GM18511 (cell line): ENCODE measurements at regions not wholly inside any gene's neighbourhood (a gene's known extent, or its start where the extent isn't known, plus 50 kb on each side); places are given as distances from the start of the nearest gene placed in this dataset.
"Not testable (repeated sequence)": the region's sequence is repeated elsewhere in the genome, so short reads cannot be mapped to it uniquely, and the experiment has no call there.

ENCODE experiments used
- ATAC-seq: cut with Tn5 transposase; IDR thresholded peaks from one replicate; pipeline ENCODE4 v1.9.1; 2021; ENCODE audit warnings: mild to moderate bottlenecking, moderate library complexity; ENCODE audit not compliant: unreplicated experiment

DNA sequence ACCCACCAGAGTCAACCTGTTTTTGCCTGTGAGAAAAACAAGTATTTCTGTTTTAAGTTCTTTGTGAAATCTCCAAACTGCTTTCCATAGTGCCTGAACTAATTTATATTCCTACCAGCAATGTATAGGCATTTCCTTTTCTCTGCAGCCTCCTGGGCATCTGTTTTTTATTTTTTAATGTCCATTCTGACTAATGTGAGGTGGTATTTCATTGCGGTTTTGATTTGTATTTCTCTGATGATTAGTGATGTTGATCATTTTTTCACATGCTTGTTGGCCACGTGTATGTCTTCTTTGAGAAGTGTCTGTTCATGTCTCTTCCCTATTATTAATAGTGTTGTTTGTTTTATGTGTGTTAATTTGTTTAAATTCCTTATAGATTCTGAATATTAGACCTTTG is 820.5 kb downstream of the MCTP2 start:
- ATAC-seq = no peak

DNA sequence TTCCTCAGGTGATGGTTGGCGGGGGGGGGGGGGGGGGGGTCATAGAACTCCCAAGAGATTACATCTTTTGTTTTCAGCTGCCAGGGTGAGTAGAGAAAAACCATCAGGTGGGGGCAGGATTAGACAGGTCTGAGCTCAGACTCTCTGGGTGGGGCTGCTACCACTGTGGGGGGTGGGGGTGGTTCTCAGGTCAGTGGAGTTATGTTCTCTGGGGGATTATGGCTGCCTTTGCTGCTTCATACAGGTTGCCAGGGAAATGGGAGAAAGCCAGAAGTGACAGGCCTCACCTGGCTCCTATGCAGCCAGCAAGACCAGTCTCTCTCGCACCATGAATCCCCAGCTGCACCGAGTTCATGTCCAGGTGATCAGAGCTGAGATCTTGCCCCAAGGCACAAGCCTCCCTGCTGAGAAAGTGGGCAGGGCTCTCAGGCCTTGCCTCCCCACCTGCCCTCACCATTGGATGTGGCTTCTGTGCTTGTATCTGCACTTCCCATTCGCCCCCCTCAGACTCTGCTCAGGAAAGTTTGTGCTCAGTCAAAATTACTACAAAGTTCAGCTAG is 828.1 kb downstream of the MCTP2 start:
- no peak for ATAC-seq

DNA sequence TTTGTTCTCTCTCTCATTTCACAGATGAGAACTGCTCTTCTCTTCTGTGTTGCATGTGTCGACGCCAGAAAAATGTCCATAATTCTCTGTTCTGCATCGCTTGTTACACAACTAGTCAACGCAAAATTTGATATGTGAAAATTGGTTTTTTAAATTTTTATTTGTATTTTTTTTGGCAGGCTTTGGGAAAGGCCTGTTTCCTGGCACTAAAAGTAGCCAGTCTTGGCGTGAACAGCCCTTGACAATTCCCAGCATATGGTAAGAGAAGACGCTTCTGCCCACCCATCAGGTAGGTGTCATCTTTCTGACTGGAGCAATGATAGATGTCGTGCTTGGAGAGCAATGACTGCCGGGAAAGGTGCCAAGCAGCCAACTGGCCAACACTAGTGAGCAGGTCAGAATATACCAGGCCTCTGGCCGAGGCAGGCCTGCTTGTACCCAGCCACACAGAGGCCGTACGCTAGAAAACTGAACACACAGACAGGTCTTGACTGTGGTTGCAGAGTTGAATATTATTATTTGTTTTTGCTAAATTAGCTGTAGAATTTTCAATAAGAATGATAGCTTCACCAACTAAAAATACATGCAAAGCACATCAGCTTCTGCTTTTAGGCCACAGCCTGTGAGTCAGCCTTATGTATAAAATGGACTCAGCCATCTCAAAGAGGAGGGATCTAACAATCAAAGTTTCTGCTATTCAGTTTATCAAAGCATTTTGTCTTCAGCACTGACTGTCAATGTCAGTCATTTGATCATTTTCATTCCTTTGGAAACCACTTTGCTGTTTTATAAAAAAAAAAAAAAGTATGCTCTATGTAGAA is 837.5 kb downstream of the MCTP2 start:
- ATAC-seq = no peak

DNA sequence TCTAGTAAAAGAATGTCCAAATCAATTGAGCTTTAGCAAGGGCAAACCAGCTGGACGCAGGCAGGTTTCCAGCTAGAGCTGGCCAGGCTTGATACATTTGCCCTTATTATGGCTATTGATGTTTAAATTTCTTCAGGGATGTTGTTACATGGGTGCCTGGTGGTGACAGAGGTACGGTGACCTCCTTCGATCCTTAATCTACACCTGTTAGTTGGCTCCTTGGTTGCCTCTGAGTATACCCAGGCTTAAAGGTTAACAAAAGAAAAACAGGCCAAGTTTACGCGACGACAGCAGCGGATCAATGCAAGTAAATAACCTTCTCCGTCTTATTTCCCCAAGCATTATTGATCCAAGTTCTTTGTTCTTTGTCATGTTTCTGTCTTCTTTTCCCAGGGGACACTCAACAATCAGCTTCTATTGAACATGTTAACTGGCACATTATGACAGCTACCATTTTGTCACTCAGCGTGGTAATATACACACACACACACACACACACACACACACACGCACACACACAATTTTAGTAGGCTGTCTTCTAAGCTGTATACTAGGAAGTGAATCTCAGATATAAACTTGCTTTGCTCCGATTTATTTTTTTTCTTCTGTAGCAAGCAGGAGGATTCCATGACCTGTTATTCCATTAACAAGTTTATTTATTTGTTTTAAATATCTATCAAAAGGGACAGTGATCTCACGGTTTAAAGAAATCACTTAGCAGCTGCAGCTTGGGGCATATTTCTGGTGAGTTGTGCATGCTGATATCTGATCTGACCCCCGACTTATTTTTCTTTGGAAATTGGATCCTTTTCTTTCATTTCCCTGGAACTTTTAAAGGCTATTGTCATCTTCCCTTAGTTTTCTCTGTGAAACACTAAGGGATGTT is 844.7 kb downstream of the MCTP2 start:
- no peak for ATAC-seq

DNA sequence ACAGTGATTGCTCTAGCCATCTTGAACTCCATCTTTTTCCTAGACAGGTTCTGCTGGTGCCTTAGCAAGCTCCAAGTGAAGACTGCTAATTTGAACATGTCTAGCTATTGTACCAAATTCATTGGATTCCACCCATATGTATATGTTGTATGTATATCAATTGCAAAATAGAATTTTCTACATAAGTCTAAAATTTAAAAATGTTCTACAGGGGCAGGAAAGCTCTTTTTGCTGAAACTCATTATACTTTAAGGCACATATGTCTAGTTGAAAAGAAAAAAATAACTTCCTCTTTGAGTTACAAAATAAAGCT is 845.3 kb downstream of the MCTP2 start:
- ATAC-seq = no peak

DNA sequence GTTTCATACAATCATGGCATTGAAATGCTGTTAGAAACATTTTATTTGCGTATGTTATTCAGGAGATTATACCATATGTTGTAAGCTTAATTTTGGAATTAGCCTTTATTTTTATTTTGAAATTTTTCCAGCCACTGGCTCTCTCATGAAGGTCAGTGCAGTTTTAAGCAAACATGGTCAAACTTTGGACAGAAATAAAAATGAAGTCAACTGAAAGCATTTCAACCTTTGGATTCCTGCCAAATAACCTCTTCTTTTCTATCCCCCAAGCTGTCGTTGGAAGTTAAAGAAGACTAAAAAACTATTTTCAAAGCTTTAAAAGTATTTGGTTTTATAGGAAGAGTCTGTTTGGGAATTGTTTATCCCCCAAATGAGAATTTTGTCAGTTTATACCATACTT is 846.6 kb downstream of the MCTP2 start:
- no peak for ATAC-seq

DNA sequence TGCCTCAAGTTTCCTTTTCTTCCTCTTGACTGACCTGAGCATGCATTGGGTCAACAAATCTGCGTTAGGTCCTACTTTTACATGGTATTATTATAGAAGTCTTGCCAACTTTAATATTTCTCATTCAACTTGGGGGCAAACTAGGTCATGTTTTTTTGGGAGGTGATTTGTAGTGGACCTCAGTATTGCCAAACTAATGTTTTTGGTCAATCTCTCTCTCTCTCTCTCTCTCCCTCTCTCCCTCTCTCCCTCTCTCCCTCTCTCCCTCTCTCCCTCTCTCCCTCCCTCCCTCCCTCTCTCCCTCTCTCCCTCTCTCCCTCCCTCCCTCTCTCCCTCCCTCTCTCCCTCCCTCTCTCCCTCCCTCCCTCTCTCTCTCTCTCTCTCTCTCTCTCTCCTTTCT is 848.9 kb downstream of the MCTP2 start:
- not testable (repeated sequence) for ATAC-seq

DNA sequence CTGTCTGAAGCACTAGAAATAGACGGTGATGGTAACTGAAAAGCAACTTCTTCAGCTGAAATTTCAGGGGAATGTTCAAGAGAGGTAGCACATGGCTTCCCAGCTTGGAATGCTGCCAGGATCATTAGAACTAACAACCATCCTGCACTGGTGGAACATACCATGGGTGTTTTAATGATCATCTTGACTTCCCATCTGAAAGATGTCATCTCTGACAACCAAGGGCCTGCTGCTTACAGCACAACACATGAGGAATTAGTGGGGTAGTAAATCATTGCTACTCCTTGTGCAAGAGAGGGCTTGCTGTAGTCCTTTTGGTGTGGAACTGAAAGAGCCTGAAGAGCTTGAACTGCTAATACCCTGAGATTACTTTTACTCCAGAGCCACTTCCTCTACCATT is 853.7 kb downstream of the MCTP2 start:
- ATAC-seq = no peak

DNA sequence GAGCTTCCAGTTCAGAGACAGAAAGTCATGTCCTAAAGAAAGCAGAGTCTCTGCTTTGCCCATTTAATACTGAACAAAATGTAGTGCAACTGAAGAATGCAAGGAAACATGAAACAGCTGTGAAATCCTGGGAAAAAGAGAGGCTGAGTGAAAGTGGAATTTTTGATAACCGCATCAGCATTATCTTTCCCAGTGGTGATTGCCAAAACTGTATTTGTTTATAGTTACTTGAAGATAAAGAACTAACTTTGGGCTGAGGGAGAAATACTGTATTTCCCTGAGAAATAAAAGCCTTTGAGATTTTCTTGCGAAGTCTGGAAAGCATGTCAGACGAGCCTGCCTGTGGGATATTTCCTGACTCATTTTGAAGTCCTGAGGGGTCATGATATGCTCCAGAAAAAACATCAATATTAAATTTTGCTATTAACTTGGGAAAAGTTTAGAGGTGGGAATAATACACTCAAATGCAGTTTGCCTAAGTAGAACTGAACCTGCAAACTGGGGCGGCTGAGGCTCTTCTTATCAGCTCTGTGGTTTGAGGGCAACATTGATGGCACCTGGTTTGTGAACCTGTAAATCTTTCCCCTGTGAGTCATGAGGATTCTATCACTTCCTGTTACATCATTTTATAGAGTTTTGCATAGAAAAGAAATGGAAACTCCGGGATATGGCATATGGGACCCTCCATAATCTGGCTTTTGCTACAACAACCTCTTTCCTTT is 855.3 kb downstream of the MCTP2 start:
- no peak for ATAC-seq

DNA sequence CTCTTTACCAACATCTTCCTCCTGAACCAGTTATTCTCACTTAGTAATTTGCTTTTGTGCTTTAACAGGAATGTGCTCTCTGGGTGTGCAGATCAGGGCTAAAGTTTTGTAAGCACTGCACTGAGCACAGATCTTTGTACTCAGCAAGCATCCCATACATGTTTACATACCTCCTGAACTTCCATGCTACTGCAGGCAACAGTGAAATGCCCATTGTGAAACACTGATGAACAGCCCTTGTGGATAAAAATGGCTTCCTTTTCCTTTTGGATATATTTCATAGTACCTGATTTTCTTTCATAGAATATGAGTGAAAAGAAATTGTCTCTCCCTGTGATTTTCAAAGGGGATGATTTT is 855.9 kb downstream of the MCTP2 start:
- no peak for ATAC-seq

DNA sequence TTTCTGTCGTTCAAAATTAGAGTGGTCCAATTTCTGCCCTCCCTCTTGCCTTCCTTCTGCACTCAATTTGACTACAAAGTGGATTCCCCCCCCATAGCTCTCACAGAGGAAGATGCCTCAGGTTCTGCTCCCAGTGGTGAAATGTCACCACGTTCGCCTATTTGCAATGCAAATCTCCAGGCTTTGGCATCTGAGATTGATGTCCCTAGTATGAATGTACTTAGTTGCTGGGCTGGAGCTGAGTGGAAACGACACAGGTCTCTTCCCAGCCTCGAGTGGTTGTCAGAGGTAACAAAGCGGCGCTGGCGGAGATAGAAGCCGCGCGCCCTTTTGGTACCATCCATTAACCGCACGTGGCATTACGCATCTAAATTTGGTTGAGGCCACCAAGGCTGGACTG is 860.1 kb downstream of the MCTP2 start:
- no peak for ATAC-seq

DNA sequence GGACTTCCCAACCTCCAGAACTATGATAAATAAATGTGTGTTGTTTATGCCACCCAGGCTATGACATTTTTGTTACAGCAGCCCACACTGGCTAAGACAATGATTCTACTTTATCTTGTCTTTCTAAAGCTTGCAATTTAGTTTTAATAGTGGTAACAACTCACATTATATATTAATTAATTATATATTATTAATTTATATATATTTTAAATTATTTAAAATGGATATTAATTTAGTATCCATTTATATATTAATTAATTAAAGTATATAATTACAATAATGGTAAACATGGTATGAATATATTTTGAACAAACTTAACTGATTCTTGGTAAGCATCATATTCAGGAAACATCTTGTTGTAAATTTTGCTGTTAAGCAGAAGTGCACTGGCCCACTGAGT is 863.9 kb downstream of the MCTP2 start:
- no peak for ATAC-seq

DNA sequence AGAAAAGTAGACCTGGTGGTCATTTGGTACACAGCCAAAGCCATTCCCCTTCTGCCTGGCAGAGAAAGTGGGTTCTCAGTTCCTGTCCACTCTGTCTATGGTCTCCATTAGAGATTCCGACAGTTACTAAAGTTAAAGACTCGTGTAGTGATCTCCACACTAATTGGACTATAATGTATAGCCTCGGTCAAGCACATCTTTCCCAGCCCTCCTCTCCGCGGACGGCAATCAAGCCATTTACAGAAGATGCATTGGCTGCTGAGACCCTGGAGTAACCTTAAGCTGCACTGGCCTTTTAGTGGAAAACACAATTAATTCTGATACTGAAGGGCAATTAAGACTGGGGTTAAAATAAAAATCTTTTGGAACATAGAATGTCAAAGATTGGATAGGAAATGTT is 865.3 kb downstream of the MCTP2 start:
- no peak for ATAC-seq

DNA sequence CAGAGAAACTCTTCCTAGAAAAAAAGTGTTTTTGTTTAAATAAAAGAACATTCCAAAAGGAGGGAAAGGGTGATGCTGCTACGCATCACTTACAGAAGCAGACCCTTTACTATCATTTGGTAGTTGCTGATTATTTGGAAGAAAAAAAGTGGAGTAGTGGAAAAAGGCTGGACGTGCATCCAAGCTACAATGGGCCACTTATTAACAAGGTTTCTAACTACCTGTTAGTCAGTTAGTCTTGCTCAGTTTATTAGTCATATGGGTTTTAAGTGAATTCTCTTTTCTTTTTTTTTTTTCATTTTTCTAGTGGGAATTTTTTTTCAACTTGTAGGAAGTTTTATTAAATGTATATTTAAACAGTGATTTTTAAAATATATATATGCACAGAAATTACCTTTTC is 866.0 kb downstream of the MCTP2 start:
- no peak for ATAC-seq

DNA sequence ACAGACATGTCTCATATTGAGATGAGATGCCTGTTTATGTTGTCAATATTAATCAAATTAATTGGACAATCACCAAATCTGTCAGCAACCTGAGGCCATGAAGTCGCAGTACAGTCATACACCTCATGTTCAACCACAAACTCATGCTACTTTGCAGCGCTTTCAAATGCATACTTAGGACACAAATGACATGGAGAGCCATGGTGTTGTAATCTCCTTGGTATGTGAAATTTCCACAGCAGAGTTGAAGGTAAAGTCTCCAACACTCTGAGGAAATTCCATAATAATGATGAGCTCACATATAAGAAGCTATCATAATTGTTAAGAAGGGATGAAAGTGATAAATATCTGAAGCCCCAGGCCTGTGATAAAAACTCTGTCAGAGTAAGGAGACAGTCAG is 873.9 kb downstream of the MCTP2 start:
- ATAC-seq = no peak

DNA sequence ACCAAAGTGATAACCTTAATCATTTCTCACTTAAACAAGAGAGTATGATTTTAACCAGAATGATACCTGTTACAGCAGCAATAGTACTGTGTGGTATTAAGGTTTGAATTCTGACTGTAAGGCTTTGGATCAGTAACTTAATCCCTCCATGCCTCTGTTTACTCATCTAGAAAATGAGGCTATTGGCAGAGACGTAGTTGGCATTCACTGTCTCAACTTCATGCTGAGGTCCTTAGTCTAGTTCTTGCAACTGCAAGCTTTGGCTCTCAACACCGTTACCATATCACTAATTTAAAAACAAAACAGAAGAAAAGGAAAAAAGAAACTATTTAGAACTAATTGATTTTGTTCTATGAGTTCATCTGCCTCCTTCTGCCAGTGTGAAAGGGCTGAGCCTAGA is 875.4 kb downstream of the MCTP2 start:
- no peak for ATAC-seq

DNA sequence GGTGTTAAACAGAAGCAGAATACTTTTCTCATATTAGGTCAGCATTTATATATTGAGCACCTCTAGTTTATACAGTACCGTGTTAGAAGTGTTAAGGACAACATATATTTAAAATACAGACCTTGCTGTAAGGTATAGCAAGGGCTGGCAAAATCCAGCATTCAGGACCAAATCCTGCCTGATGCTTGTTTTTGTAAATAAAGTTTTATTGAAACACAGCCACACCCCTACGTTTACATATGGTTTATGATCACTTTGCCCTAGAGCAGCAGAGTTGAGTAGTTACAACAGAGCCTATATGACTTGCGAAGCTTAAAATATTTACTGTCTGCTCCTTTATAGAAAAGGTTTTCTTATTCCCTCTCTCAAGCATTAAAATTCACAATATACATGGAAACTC is 877.3 kb downstream of the MCTP2 start:
- ATAC-seq = no peak

DNA sequence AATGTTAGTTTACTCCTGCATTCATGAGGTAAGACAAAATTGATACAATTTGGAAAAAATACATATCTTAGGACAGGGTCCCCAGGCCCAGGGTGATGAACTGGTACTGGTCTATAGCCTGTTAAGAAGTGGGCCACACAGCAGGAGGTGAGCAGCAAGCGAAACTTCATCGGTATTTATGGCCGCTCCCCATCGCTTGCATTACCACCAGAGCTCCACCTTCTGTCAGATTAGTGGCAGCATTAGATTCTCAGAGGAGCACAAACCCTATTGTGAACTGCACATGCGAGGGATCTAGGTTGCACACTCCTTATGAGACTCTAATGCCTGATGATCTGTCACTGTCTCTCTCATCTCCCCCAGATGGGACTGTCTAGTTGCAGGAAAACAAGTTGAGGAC is 880.6 kb downstream of the MCTP2 start:
- ATAC-seq = no peak

DNA sequence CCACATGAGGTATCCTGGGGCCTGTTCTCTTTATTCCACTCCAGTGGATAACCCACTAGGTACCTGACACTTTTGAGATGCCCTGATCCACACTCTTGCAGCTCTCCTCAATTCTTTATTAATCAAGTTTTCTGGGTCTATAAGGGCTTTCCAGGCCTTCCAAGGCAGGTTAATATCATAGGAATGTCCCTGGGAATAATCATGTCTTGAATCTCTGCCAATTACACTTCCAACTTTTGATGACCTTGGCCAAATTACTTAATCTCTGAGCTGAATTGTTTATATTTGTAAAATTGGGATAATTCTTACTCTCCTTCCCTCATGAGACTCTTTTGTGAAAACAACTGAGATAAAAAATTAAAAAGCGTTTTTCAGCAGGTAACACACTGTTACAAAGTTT is 881.7 kb downstream of the MCTP2 start:
- ATAC-seq = no peak

DNA sequence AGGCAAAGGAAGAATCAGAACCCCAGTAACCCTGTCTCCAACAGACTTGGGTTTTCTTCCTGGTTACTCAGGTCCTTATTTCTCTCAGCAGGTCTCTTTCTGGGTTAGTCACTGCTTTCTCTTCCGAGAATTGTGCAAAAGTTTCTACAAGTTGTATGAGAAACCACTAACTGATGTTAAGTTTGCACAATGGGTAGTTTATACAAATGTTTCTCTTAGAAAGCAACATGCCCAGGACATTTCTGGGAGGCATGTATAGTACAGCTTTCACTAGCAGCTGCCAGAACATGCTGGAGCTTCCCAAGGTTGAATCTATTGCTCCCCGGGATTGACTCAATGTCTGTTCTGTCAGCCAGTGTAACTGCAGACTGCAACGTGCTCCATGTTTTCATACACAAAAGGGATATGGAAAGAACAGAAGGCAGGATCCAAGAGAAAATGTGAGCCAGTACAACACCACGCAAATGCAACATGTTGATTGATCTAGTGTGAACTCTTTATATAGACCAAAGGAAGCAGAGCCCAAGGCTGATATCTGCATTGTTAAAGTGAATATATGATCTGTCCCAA is 887.8 kb downstream of the MCTP2 start:
- no peak for ATAC-seq

DNA sequence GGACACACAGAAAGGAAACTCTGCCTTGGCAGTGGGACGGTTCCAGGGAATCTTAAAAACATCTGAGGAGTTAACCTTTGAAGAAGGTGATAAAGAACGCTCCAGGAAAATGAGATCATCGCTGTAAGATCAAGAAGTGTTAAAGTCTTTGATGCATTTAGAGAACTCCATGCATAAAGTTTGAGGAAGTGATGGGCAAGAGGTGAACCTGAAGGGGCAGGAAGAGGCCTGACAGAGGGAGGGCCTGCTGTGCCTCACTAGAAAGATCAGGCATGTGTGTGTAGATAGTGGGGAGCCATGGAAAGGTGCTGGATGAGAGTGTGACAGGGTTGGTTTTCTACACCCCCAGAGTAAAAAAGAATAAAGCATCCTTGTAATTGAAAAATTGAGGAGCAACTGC is 889.2 kb downstream of the MCTP2 start:
- no peak for ATAC-seq
